ENCODE measurements at regions not wholly inside any gene's neighbourhood (a gene's known extent, or its start where the extent isn't known, plus 50 kb on each side); places are given as distances from the start of the nearest gene placed in this dataset.
"Not testable (repeated sequence)": the region's sequence is repeated elsewhere in the genome, so short reads cannot be mapped to it uniquely, and the experiment has no call there.

- Mint-ChIP-seq H3K4me3 (no peak overlapping the region), H3K9me3 (no peaks in the 10 kb centered on the region), H3K36me3 (no peaks in the 10 kb centered on the region), H3K4me1 (no peaks in the 10 kb centered on the region), H3K27ac (no peak overlapping the region), H3K27me3 (no peaks in the 10 kb centered on the region)
- CTCF ChIA-PET: no interaction called here
- DNase-seq: no peak
Measured at GRCh38 chr7:49088017-49088416, 163.7 kb downstream of the CDC14C start.

- no peak overlapping the region for H3K4me3 Mint-ChIP-seq
- DNase-seq: no peak
- no peak overlapping the region for H3K27ac Mint-ChIP-seq
- no peaks in the 10 kb centered on the region for H3K4me1 Mint-ChIP-seq
- H3K27me3 Mint-ChIP-seq: no peaks in the 10 kb centered on the region
- no peaks in the 10 kb centered on the region for H3K9me3 Mint-ChIP-seq
- no peaks in the 10 kb centered on the region for H3K36me3 Mint-ChIP-seq
- CTCF ChIA-PET: no interaction called here
Measured at GRCh38 chr7:49089717-49090116, 165.4 kb downstream of the CDC14C start.

GRCh38 chr7:49091089-49091488 is 166.7 kb downstream of the CDC14C start:
- DNase-seq: no peak
- no peaks in the 10 kb centered on the region for H3K9me3 Mint-ChIP-seq
- H3K4me3 Mint-ChIP-seq: no peak overlapping the region
- no peaks in the 10 kb centered on the region for H3K4me1 Mint-ChIP-seq
- CTCF ChIA-PET: no interaction called here
- H3K36me3 Mint-ChIP-seq: no peaks in the 10 kb centered on the region
- no peak overlapping the region for H3K27ac Mint-ChIP-seq
- no peaks in the 10 kb centered on the region for H3K27me3 Mint-ChIP-seq

GRCh38 chr7:49091519-49091918 is 167.2 kb downstream of the CDC14C start:
- Mint-ChIP-seq H3K4me1 (no peaks in the 10 kb centered on the region), H3K27ac (no peak overlapping the region), H3K36me3 (no peaks in the 10 kb centered on the region), H3K27me3 (no peaks in the 10 kb centered on the region), H3K4me3 (no peak overlapping the region), H3K9me3 (no peaks in the 10 kb centered on the region)
- CTCF ChIA-PET: no interaction called here
- no peak for DNase-seq

GRCh38 chr7:49093218-49093617 is 168.9 kb downstream of the CDC14C start:
- Mint-ChIP-seq H3K27me3 (no peaks in the 10 kb centered on the region), H3K36me3 (no peaks in the 10 kb centered on the region), H3K4me3 (no peak overlapping the region), H3K9me3 (peaks cover 2% of the 10 kb centered on the region), H3K4me1 (no peaks in the 10 kb centered on the region), H3K27ac (no peak overlapping the region)
- no peak for DNase-seq
- CTCF ChIA-PET: no interaction called here

- H3K36me3 Mint-ChIP-seq: no peaks in the 10 kb centered on the region
- H3K27ac Mint-ChIP-seq: no peak overlapping the region
- no peak overlapping the region for H3K4me3 Mint-ChIP-seq
- no peak for DNase-seq
- peaks cover 2% of the 10 kb centered on the region for H3K9me3 Mint-ChIP-seq
- no peaks in the 10 kb centered on the region for H3K27me3 Mint-ChIP-seq
- H3K4me1 Mint-ChIP-seq: no peaks in the 10 kb centered on the region
- CTCF ChIA-PET: no interaction called here
Measured at GRCh38 chr7:49094866-49095265, 170.5 kb downstream of the CDC14C start.

GRCh38 chr7:49099587-49100326 is 175.4 kb downstream of the CDC14C start:
- CTCF ChIA-PET: interaction anchor here (0.6 kb wide), 1 partner anchor 118 kb away, joined by 3 read pairs; no protein-coding TSS in a partner anchor
- DNase-seq: no peak
- no peak overlapping the region for H3K4me3 Mint-ChIP-seq
- H3K27me3 Mint-ChIP-seq: no peaks in the 10 kb centered on the region
- no peaks in the 10 kb centered on the region for H3K36me3 Mint-ChIP-seq
- H3K27ac Mint-ChIP-seq: no peak overlapping the region
- H3K9me3 Mint-ChIP-seq: peaks cover 2% of the 10 kb centered on the region
- no peaks in the 10 kb centered on the region for H3K4me1 Mint-ChIP-seq

- not testable (repeated sequence) for H3K36me3 Mint-ChIP-seq
Measured at GRCh38 chr7:49100908-49101740, 176.8 kb downstream of the CDC14C start.

GRCh38 chr7:49102411-49102810 is 178.1 kb downstream of the CDC14C start:
- no peaks in the 10 kb centered on the region for H3K36me3 Mint-ChIP-seq
- H3K27ac Mint-ChIP-seq: no peak overlapping the region
- no peaks in the 10 kb centered on the region for H3K4me1 Mint-ChIP-seq
- H3K27me3 Mint-ChIP-seq: no peaks in the 10 kb centered on the region
- no peak for DNase-seq
- H3K4me3 Mint-ChIP-seq: no peak overlapping the region
- H3K9me3 Mint-ChIP-seq: peaks cover 3% of the 10 kb centered on the region
- CTCF ChIA-PET: no interaction called here

More at GRCh38 chr7:49100908-49101740, 176.8 kb downstream of the CDC14C start:
- H3K4me1 Mint-ChIP-seq, DNase-seq, H3K27ac Mint-ChIP-seq, CTCF ChIA-PET, H3K27me3 Mint-ChIP-seq, H3K9me3 Mint-ChIP-seq, H3K4me3 Mint-ChIP-seq: not testable (repeated sequence)

- CTCF ChIA-PET: no interaction called here
- Mint-ChIP-seq H3K27me3 (no peaks in the 10 kb centered on the region), H3K36me3 (no peaks in the 10 kb centered on the region), H3K9me3 (peaks cover 5% of the 10 kb centered on the region), H3K27ac (no peak overlapping the region), H3K4me1 (no peaks in the 10 kb centered on the region), H3K4me3 (no peak overlapping the region)
- DNase-seq: no peak
Measured at GRCh38 chr7:49111706-49112105, 187.4 kb downstream of the CDC14C start.

- H3K36me3 Mint-ChIP-seq: no peaks in the 10 kb centered on the region
- no peak overlapping the region for H3K4me3 Mint-ChIP-seq
- H3K27ac Mint-ChIP-seq: no peak overlapping the region
- DNase-seq: no peak
- H3K4me1 Mint-ChIP-seq: no peaks in the 10 kb centered on the region
- no peaks in the 10 kb centered on the region for H3K27me3 Mint-ChIP-seq
- CTCF ChIA-PET: no interaction called here
- peaks cover 5% of the 10 kb centered on the region for H3K9me3 Mint-ChIP-seq
Measured at GRCh38 chr7:49112222-49112621, 187.9 kb downstream of the CDC14C start.

- Mint-ChIP-seq H3K4me3 (no peak overlapping the region), H3K27ac (no peak overlapping the region), H3K9me3 (peaks cover 5% of the 10 kb centered on the region), H3K36me3 (no peaks in the 10 kb centered on the region), H3K27me3 (no peaks in the 10 kb centered on the region), H3K4me1 (no peaks in the 10 kb centered on the region)
- CTCF ChIA-PET: no interaction called here
- no peak for DNase-seq
Measured at GRCh38 chr7:49112647-49113046, 188.3 kb downstream of the CDC14C start.

- Mint-ChIP-seq H3K27ac (no peak overlapping the region), H3K27me3 (no peaks in the 10 kb centered on the region), H3K36me3 (no peaks in the 10 kb centered on the region), H3K4me3 (no peak overlapping the region), H3K9me3 (peaks cover 6% of the 10 kb centered on the region), H3K4me1 (no peaks in the 10 kb centered on the region)
- no peak for DNase-seq
- CTCF ChIA-PET: no interaction called here
Measured at GRCh38 chr7:49119706-49120105, 195.4 kb downstream of the CDC14C start.

GRCh38 chr7:49125246-49125645 is 200.9 kb downstream of the CDC14C start:
- Mint-ChIP-seq H3K36me3 (no peaks in the 10 kb centered on the region), H3K9me3 (peaks cover 4% of the 10 kb centered on the region), H3K4me3 (no peak overlapping the region), H3K27me3 (no peaks in the 10 kb centered on the region), H3K27ac (no peak overlapping the region), H3K4me1 (no peaks in the 10 kb centered on the region)
- DNase-seq: no peak
- CTCF ChIA-PET: no interaction called here

- H3K36me3 Mint-ChIP-seq: no peaks in the 10 kb centered on the region
- CTCF ChIA-PET: no interaction called here
- DNase-seq: no peak
- H3K4me3 Mint-ChIP-seq: no peak overlapping the region
- no peaks in the 10 kb centered on the region for H3K4me1 Mint-ChIP-seq
- no peak overlapping the region for H3K27ac Mint-ChIP-seq
- no peaks in the 10 kb centered on the region for H3K27me3 Mint-ChIP-seq
- peaks cover 4% of the 10 kb centered on the region for H3K9me3 Mint-ChIP-seq
Measured at GRCh38 chr7:49127359-49127913, 203.1 kb downstream of the CDC14C start.

Measured in activated naive CD4-positive, alpha-beta T cell treated with anti-CD3 and anti-CD28 coated beads, Interleukin-2, amount 10 ng/mL, durations not matched to agents 7 days and 5 days (primary cell).